B cell (primary cell): ENCODE measurements at regions not wholly inside any gene's neighbourhood (a gene's known extent, or its start where the extent isn't known, plus 50 kb on each side); places are given as distances from the start of the nearest gene placed in this dataset.

Source experiments
- ATAC-seq: fragments of 200-7000 bp; cut with Tn5 transposase; one replicate; pipeline ENCODE4 v1.10.0; 2021; ENCODE audit warnings: low read depth, mild to moderate bottlenecking, moderate number of reproducible peaks, moderate library complexity
- CTCF ChIA-PET: fragments of 350-600 bp; sonication (Branson Sonifier 250); formaldehyde crosslinking; loops from one replicate; lab custom pipeline; 2021; ENCODE audit warnings: antibody characterized with exemption, inconsistent platforms; lab: Charles Lee
- POLR2A ChIA-PET: fragments of 350-600 bp; sonication (Branson Sonifier 250); formaldehyde crosslinking; loops from one replicate; lab custom pipeline; 2021; ENCODE audit warnings: antibody characterized with exemption; lab: Charles Lee
- DNase-seq: peaks from one replicate; pipeline ENCODE4 v3.0.0; 2013
- H2AFZ ChIP-seq: 2 replicates; pipeline ENCODE4 v1.6.1; 2012; ENCODE audit warnings: mild to moderate bottlenecking, low read depth, low read length; ENCODE audit not compliant: insufficient read depth, poor library complexity, severe bottlenecking
- H3K27ac ChIP-seq, 2 donors: 1 replicate in 1 of 2; 2 replicates in 1 of 2; pipeline ENCODE4 v1.5.1; 2012 to 2013; ENCODE audit warnings: low read length in 2 of 2, mild to moderate bottlenecking in 2 of 2, moderate library complexity in 1 of 2
- H3K27me3 ChIP-seq, 4 experiments: fragments of 200-600 bp in 1 of 4; sonication (generic) in 1 of 4; replicated peaks in 1 of 4; 1 replicate in 2 of 4; 2 replicates in 2 of 4; pipeline versions ENCODE4 v1.6.1 to v1.7.0; 2013 to 2016; ENCODE audit warnings: low read length in 3 of 4, mild to moderate bottlenecking in 2 of 4, mixed read lengths in 1 of 4, moderate library complexity in 1 of 4; ENCODE audit not compliant: insufficient read depth in 4 of 4, control insufficient read depth in 3 of 4; ENCODE audit errors: control extremely low read depth in 1 of 4
- H3K36me3 ChIP-seq, 2 experiments: replicated peaks in 1 of 2; 1 replicate in 1 of 2; 2 replicates in 1 of 2; pipeline versions ENCODE4 v1.6.1 to v1.7.1; 2013; ENCODE audit warnings: low read length in 1 of 2; ENCODE audit not compliant: insufficient read depth in 2 of 2, control insufficient read depth in 1 of 2; ENCODE audit errors: control extremely low read depth in 1 of 2, extremely low read depth in 1 of 2
- H3K4me1 ChIP-seq, 2 donors: fragments of 200-600 bp in 1 of 2; sonication (generic) in 1 of 2; 1 replicate in 1 of 2; 2 replicates in 1 of 2; pipeline versions ENCODE4 v1.5.1 to v1.6.1; 2013 to 2017; ENCODE audit warnings: low read length in 2 of 2; ENCODE audit not compliant: control insufficient read depth in 2 of 2, insufficient read depth in 2 of 2
- H3K4me2 ChIP-seq: replicated peaks from 2 replicates; pipeline ENCODE3; 2012; ENCODE audit warnings: mild to moderate bottlenecking, low read depth, low read length; ENCODE audit not compliant: poor library complexity, severe bottlenecking
- H3K4me3 ChIP-seq, 5 experiments: fragments of 200-600 bp in 1 of 5; sonication (generic) in 1 of 5; 1 replicate in 3 of 5; 2 replicates in 2 of 5; pipeline versions ENCODE4 v1.5.1 to v1.7.0; 2011 to 2016; ENCODE audit warnings: low read length in 4 of 5, mild to moderate bottlenecking in 4 of 5, low read depth in 2 of 5, control low read depth in 1 of 5, moderate library complexity in 1 of 5; ENCODE audit not compliant: insufficient read depth in 1 of 5; ENCODE audit errors: control extremely low read depth in 1 of 5, extremely low read depth in 1 of 5
- H3K79me2 ChIP-seq: fragments of 200-600 bp; sonication (generic); one replicate; pipeline ENCODE4 v1.6.0; 2016; ENCODE audit warnings: low read length; ENCODE audit not compliant: control insufficient read depth, insufficient read depth
- H3K9ac ChIP-seq: fragments of 200-600 bp; sonication (generic); 2 replicates; pipeline ENCODE4 v1.6.1; 2017; ENCODE audit warnings: mild to moderate bottlenecking, low read length, moderate library complexity
- H3K9me3 ChIP-seq, 3 donors: one replicate each; pipeline versions ENCODE4 v1.6.1 to v1.7.1; 2013; ENCODE audit warnings: low read length in 2 of 3; ENCODE audit not compliant: control insufficient read depth in 2 of 3, insufficient read depth in 1 of 3; ENCODE audit errors: control extremely low read depth in 1 of 3
- H4K20me1 ChIP-seq: 2 replicates; pipeline ENCODE4 v1.6.0; 2012; ENCODE audit warnings: mild to moderate bottlenecking, low read length; ENCODE audit not compliant: insufficient read depth, control insufficient read depth, poor library complexity, severe bottlenecking
- H3K27ac Mint-ChIP-seq: one replicate; pipeline ENCODE4 v1.8.0; 2021; ENCODE audit warnings: mixed read lengths
- H3K27me3 Mint-ChIP-seq: one replicate; pipeline ENCODE4 v1.8.0; 2021; ENCODE audit warnings: mixed read lengths
- H3K4me1 Mint-ChIP-seq: one replicate; pipeline ENCODE4 v1.8.0; 2021; ENCODE audit warnings: mixed read lengths
- H3K4me3 Mint-ChIP-seq: one replicate; pipeline ENCODE4 v1.8.0; 2021; ENCODE audit warnings: mixed read lengths
- H3K9me3 Mint-ChIP-seq: one replicate; pipeline ENCODE4 v1.8.0; 2022; ENCODE audit warnings: mixed read lengths; ENCODE audit not compliant: insufficient read depth
- CTCF ChIP-seq: fragments of 200-600 bp; IDR thresholded peaks from one replicate; pipeline ENCODE4 v1.8.0; 2022; ENCODE audit warnings: antibody characterized with exemption, mild to moderate bottlenecking
- EZH2 ChIP-seq: IDR thresholded peaks from 2 replicates; pipeline ENCODE4 v1.6.1; 2012; ENCODE audit warnings: borderline replicate concordance, low read depth, mild to moderate bottlenecking, moderate library complexity, low read length; ENCODE audit not compliant: insufficient read depth, poor library complexity, severe bottlenecking
- WGBS: methylation state at CpG from one replicate; pipeline ENCODE4 v1.1.5; 2013; ENCODE audit warnings: missing lambda C conversion rate; ENCODE audit not compliant: insufficient coverage; 5-methylcytosine and 5-hydroxymethylcytosine counted together
- intact Hi-C: fragments of 100-400 bp; cut with micrococcal nuclease; formaldehyde crosslinking; loops from one replicate; pipeline ENCODE4 v1.10.0; 2022

DNA sequence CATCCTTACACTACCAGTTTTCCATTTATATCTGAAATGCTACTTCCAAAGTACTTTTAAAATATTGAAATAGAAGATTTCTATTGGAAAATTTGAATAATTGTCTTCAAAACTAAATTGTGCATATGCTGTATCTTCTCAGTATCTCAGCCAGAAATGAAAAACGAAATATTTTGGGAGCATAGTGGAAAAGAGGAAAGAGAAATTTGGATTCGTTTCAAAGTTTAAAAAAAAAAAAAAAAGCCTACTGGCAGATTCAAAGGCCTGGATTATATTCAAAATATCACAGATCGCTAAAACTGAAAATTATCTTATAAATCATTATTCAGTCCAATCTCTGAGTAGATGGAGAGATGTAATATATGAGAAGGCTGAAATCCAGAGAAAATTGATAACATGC lies 440.7 kb downstream of the TAF11L14 start:
- H4K20me1 ChIP-seq, result no peaks in the 10 kb centered on the region
- H3K27ac ChIP-seq, result no peak overlapping the region
- H3K4me3 ChIP-seq, result no peak overlapping the region
- H3K79me2 ChIP-seq, result no peaks in the 10 kb centered on the region
- H3K4me1 ChIP-seq, result no peaks in the 10 kb centered on the region
- no peak overlapping the region for H3K4me3 Mint-ChIP-seq
- H3K4me2 ChIP-seq, result no peak overlapping the region
- no peaks in the 10 kb centered on the region for H3K27me3 ChIP-seq
- intact Hi-C loops, result no loop called here
- POLR2A ChIA-PET, result no interaction called here
- no peak overlapping the region for H3K27ac Mint-ChIP-seq
- H3K27me3 Mint-ChIP-seq, result no peaks in the 10 kb centered on the region
- H3K9me3 Mint-ChIP-seq, result no peaks in the 10 kb centered on the region
- no CpG with 5 or more reads among the region's 3 CpGs for WGBS
- ATAC-seq (no peak), DNase-seq (no peak)
- CTCF ChIA-PET, result no interaction called here
- H2AFZ ChIP-seq, result no peak overlapping the region
- no peaks in the 10 kb centered on the region for H3K9me3 ChIP-seq
- H3K4me1 Mint-ChIP-seq, result no peaks in the 10 kb centered on the region
- H3K36me3 ChIP-seq, result no peaks in the 10 kb centered on the region
- TF ChIP-seq CTCF (no peak), EZH2 (no peak)
- no peak overlapping the region for H3K9ac ChIP-seq

- no peaks in the 10 kb centered on the region for H4K20me1 ChIP-seq
- no peaks in the 10 kb centered on the region for H3K9me3 ChIP-seq
- POLR2A ChIA-PET, result no interaction called here
- no peaks in the 10 kb centered on the region for H3K9me3 Mint-ChIP-seq
- H3K4me1 Mint-ChIP-seq, result no peaks in the 10 kb centered on the region
- no peaks in the 10 kb centered on the region for H3K27me3 ChIP-seq
- no peak overlapping the region for H3K4me3 Mint-ChIP-seq
- ATAC-seq, result no peak
- TF ChIP-seq CTCF (no peak), EZH2 (no peak)
- H3K27ac ChIP-seq, result no peak overlapping the region
- no peak overlapping the region for H3K4me3 ChIP-seq
- H3K27me3 Mint-ChIP-seq, result no peaks in the 10 kb centered on the region
- H2AFZ ChIP-seq, result no peak overlapping the region
- no peak overlapping the region for H3K9ac ChIP-seq
- no peak for DNase-seq
- H3K79me2 ChIP-seq, result no peaks in the 10 kb centered on the region
- H3K4me1 ChIP-seq, result no peaks in the 10 kb centered on the region
- intact Hi-C loops, result no loop called here
- no peaks in the 10 kb centered on the region for H3K36me3 ChIP-seq
- H3K27ac Mint-ChIP-seq, result no peak overlapping the region
- CTCF ChIA-PET, result no interaction called here
- no peak overlapping the region for H3K4me2 ChIP-seq
Measured at GRCh38 chr5:18078157-18078556, 443.9 kb downstream of the TAF11L14 start.
